Spleen (tissue), 7 donors: ENCODE measurements at regions not wholly inside any gene's neighbourhood (a gene's known extent, or its start where the extent isn't known, plus 50 kb on each side); places are given as distances from the start of the nearest gene placed in this dataset.

Experiments
- CTCF ChIP-seq, 11 experiments: fragments of 200-600 bp in 7 of 11; fragments of 450-650 bp in 4 of 11; sonication (generic) in 4 of 11; IDR thresholded peaks in 8 of 11; conservative IDR thresholded peaks in 3 of 11; 1 replicate in 7 of 11; 2 replicates in 4 of 11; pipeline versions ENCODE4 v1.4.0 to v1.8.0; 2016 to 2021; ENCODE audit warnings: antibody characterized with exemption in 11 of 11, inconsistent platforms in 4 of 11, mild to moderate bottlenecking in 1 of 11
- POLR2A ChIP-seq, 3 donors: fragments of 450-650 bp; IDR thresholded peaks; one replicate each; pipeline ENCODE4 v1.5.1; 2017; ENCODE audit warnings: antibody characterized with exemption in 3 of 3, mild to moderate bottlenecking in 1 of 3
- POLR2AphosphoS5 ChIP-seq, 3 donors: sonication (generic); formaldehyde crosslinking; IDR thresholded peaks; one replicate each; pipeline ENCODE4 v1.5.1; 2017; ENCODE audit warnings: antibody characterized with exemption in 3 of 3
- donor health status: DM: no; HTN: no; CAD: no; lungs with moderate emphysema.
- donor health status: DM: no; HTN: no; CAD: no.
- donor health status: DM: no; HTN: no; CAD: no.

DNA sequence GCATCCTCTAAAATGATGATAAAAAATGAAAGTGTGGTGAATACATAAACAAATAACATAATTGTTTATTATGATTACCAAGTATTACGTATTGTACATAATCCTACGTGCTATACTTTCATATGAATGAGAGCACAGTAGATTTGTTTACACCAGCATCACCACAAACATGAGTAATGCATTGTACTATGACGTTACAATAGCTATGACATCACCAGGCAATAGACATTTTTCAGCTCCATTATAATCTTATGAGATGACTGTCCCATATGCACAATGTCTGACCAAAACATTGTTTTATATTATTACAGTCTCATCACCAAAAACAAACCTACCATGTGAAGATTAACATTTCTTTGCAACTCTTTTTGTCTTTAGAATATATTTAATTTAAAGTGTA, 225.7 kb upstream of the TENT5A start:
- TF ChIP-seq CTCF (IDR thresholded peaks at IDR 0.05 in 8 of 11, conservative IDR thresholded peaks at IDR 0.05 in 3 of 11) (no peak), POLR2AphosphoS5 (IDR thresholded peaks at IDR 0.05) (no peak), POLR2A (IDR thresholded peaks at IDR 0.05) (no peak)
